Skin epidermis (tissue), 12 donors: ENCODE measurements at regions not wholly inside any gene's neighbourhood (a gene's known extent, or its start where the extent isn't known, plus 50 kb on each side); places are given as distances from the start of the nearest gene placed in this dataset.

ENCODE experiments used
- H3K27ac ChIP-seq, 21 experiments: fragments of 200-600 bp; sonication (generic) in 11 of 21; one replicate each; pipeline ENCODE4 v1.5.0; 2020; ENCODE audit warnings: mild to moderate bottlenecking in 3 of 21, inconsistent platforms in 2 of 21, moderate library complexity in 2 of 21
- H3K4me3 ChIP-seq, 7 experiments: fragments of 200-600 bp; sonication (generic) in 2 of 7; one replicate each; pipeline ENCODE4 v1.5.0; 2020; ENCODE audit warnings: inconsistent platforms in 2 of 7, mild to moderate bottlenecking in 2 of 7, moderate library complexity in 1 of 7

GRCh38 chr10:78470267-78471103 is 436.8 kb downstream of the RPS24 start:
- H3K27ac ChIP-seq = no peak overlapping the region
- H3K4me3 ChIP-seq = no peak overlapping the region

GRCh38 chr10:78471326-78471722 is 437.7 kb downstream of the RPS24 start:
- Histone ChIP-seq H3K4me3 (no peak overlapping the region), H3K27ac (no peak overlapping the region)

DNA sequence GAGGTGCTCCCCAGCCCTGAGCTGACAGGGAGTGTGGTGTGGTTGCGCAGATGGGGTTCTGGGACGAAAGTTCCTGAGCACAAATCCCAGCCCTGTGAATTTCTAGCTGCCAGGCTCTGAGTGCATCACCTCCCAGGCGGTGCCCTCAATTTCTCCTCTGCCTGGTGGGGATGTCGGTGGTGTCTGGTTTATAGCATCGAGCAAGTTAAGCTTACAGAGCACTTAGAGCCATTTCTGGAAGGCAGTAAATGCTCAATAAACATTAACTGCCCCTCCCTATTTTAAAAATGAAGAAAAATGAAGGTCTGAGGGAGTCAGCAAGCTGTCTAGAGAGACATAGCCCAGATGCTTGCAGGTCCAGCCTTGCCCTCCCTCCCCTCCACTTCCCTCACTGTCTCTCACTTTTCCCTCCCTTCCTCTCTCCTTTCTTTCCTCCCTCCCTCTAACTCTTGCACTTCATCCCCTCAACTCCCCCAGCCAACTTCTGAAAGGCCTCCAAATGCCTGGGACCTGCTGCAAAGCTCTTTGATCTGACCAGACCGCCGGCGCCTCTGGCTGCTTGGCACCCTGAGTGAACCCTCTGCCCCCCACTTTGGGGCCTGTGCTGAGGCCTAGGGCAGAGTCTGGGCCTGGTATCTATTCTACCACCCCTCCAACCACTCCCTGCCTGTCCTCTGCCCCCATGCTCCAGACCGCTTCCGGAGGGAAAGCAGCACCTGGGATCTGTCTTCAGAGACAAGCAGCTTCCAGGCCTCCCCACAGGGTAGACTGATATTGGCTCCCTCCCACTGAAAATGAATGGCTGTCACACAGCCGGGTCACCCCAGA is 438.3 kb downstream of the RPS24 start:
- H3K4me3 ChIP-seq = no peak overlapping the region
- no peak overlapping the region for H3K27ac ChIP-seq

DNA sequence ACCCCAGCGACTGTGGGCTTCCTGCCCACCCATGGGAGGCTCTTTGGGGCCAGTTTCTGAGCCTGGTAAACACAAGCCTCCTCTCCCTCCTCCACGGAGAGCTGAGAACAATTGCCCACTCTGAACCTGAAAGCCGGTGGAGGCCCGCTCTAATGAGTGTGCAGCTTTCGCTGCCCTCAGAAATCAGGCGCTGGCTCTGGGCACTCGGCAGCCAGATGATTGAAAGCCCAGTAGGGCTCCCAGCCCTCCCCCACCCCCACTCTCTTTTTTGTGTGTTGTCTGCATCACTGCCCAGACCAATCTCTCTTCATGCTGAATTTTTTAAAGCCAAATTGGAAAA is 438.9 kb downstream of the RPS24 start:
- H3K27ac ChIP-seq = no peak overlapping the region
- no peak overlapping the region for H3K4me3 ChIP-seq

DNA sequence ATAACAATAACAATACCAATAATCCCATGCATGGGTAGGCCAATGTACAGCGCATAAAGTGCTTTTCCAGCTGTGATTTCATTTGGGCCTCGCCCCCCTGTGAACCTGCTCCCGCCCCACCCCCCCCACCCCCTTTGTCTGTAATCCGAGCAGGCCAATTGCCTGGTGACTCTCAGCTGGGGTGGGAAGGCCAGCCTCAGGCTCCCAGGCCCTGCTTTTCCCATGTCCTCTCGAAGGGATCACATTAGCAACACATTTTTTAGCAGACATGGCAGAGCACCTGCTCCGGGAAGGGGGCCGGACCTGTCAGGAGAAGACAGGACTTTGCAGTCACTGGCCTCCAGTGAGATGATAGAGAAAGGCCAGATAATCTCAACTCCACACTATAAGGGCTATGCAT is 439.3 kb downstream of the RPS24 start:
- H3K4me3 ChIP-seq = no peak overlapping the region
- H3K27ac ChIP-seq = no peak overlapping the region

DNA sequence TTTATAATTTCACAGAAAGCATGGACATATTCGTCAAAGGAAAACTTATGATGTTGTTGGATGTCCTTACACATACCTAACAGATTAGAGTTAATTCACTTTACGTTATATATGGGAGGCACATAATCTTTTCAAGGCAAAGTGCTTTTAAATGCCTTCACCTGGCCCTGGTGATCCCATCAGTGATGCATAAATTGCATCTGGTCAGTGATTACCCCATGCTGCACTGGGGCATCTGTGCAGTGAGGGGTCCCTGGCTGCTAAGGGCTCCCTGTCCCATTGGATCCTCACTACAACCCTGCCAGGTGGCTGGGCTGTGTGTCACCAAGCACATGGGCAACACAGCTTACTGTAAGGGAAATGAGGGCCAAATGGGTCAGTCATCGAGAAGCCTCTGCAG is 441.1 kb downstream of the RPS24 start:
- no peak overlapping the region for H3K4me3 ChIP-seq
- no peak overlapping the region for H3K27ac ChIP-seq

GRCh38 chr10:78475437-78475836 is 441.8 kb downstream of the RPS24 start:
- Histone ChIP-seq H3K27ac (no peak overlapping the region), H3K4me3 (no peak overlapping the region)

- no peak overlapping the region for H3K4me3 ChIP-seq
- H3K27ac ChIP-seq = no peak overlapping the region
Observed at GRCh38 chr10:78476156-78476555, 442.5 kb downstream of the RPS24 start.

DNA sequence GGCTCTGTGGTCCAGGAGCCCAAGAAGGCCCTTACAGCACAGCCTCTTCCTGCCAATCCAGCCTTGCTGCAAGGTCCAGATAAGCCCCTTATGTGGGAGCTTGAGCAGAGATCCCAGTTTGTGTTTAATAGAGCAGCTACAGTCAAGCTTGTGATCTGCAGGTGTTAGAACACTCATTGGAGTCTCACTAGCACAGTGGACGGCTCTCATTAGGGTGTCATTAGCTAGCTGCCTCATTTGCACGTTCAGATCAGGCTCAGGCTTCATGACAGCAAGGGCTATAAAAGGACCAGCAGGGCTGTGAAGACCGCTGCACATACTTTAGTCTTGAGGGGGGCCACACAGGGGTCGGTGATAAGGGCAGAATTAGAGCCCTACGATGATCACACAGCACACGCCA is 443.2 kb downstream of the RPS24 start:
- H3K27ac ChIP-seq = no peak overlapping the region
- no peak overlapping the region for H3K4me3 ChIP-seq

DNA sequence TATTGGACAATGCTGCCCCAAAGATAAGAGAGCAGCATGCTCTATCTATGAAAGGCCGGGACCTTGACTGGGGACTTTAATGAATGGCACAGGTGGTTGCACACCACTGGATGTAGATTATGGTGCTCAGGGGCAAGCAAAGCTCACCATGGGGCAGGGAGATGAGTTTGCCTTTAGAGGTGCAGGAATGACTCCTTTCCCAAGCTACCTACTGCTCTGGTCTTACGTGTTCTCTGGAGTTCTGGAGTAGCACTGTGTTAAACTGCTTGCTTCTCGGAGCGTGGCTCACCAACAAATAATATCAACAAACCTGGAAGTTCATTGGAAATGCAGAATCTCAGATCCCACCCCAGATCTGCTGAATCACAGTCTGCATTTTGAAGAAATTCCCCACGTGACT is 445.3 kb downstream of the RPS24 start:
- Histone ChIP-seq H3K27ac (no peak overlapping the region), H3K4me3 (no peak overlapping the region)

GRCh38 chr10:78479467-78479866 is 445.8 kb downstream of the RPS24 start:
- Histone ChIP-seq H3K4me3 (no peak overlapping the region), H3K27ac (no peak overlapping the region)

DNA sequence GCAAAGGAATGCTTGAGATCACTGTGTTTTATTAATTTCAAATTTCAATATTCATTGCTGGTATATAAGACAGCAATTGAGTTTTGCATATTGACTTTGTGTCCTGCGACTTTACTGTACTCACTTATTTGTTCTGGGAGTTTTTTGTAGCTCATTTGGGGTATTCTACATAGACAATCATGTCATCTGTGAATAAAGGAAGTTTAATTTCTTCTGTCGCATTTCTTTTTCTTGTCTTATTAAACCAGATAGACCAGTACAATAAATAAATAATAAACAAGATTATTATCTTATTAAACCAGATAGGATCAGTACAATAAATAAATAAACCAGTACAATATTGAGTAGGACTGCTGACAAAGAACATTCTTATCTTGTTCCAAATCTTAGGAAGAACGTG is 448.2 kb downstream of the RPS24 start:
- no peak overlapping the region for H3K27ac ChIP-seq
- H3K4me3 ChIP-seq = no peak overlapping the region

DNA sequence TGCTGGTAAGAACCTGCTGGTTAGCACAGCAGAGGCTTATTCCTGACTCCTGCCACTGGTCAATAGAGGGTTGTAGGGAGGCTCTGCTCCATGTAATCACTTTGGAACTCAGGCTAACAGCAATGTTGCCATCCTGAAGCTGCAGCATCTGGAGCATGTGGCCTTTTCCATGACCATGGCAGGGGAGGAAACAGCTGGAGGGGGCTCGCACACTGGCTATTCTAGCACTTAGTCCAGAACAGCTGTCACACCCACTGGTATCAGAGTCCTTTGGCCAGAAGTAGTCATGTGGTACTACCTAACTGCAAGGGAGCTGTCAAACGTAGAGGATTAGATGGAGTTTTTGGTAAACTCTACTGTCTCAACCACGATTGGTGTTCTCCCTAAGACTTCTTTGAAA is 450.0 kb downstream of the RPS24 start:
- Histone ChIP-seq H3K4me3 (no peak overlapping the region), H3K27ac (no peak overlapping the region)

DNA sequence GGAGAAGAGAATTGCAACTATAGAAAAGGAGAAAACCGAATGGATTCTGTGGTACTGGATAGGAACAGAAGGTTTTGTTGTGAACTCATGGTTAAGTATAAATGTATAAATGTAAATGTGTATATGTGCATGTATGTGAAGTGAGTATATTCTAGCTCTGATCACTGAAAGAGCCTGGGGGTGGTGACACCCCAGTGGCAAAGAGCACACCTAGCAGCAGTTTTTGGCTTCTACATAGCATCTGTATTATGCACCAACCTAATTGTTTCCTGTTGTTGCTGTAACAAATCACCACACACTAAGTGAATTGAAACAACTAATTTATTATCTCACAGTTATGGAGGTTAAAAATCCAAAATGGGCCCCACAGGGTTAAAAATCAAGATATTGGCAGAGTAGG is 455.4 kb downstream of the RPS24 start:
- no peak overlapping the region for H3K27ac ChIP-seq
- H3K4me3 ChIP-seq = no peak overlapping the region

DNA sequence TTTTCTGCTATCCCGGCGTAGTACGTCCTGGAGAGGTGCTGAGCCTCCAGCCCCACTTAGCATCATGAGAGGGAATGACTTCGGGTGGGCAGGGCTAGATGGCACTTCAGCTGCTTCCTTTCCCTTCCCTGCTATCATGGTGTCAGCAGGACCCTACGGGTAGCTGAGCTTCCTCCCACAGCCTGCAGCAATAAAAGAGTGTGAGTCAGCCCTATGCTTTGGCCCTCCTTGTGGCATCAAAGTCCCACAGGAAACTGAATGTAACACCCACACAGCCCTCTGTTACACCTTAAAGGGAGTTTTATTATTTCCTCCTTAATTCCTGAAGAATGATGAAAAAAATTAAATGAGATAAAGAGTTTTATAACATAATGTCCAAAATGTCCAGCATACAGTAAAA is 458.1 kb downstream of the RPS24 start:
- no peak overlapping the region for H3K27ac ChIP-seq

GRCh38 chr10:78492424-78492823 is 458.8 kb downstream of the RPS24 start:
- H3K4me3 ChIP-seq = no peak overlapping the region
- H3K27ac ChIP-seq = no peak overlapping the region

More for the DNA sequence above, 458.1 kb downstream of the RPS24 start:
- no peak overlapping the region for H3K4me3 ChIP-seq

GRCh38 chr10:78494179-78494578 is 460.5 kb downstream of the RPS24 start:
- no peak overlapping the region for H3K27ac ChIP-seq
- H3K4me3 ChIP-seq = no peak overlapping the region

- Histone ChIP-seq H3K4me3 (no peak overlapping the region), H3K27ac (peak overlapping the region in 1 of 21 experiments; percentile 60)
Observed at GRCh38 chr10:78502210-78502936, 468.7 kb downstream of the RPS24 start.

DNA sequence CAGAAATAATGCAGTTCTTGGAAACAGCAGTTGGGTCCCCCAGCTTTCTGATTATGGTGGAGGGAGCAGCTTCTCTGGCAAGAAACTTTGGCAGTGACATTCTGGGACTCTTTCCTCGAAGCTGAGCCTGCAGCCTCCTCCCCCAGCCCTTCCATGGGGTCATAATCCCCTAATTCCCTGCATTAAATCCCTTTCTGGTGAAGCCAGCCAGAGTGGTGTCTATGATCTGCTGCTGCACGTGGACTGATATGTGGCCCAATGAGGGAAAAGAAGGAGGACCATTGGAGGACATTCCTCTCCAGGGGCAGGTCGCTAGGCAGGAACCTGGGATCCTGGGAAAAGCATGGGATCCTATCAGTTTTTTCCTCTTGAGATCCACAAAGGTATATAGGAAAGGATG is 470.5 kb downstream of the RPS24 start:
- H3K4me3 ChIP-seq = no peak overlapping the region
- H3K27ac ChIP-seq = no peak overlapping the region

GRCh38 chr10:78505657-78506056 is 472.0 kb downstream of the RPS24 start:
- Histone ChIP-seq H3K27ac (no peak overlapping the region), H3K4me3 (no peak overlapping the region)

DNA sequence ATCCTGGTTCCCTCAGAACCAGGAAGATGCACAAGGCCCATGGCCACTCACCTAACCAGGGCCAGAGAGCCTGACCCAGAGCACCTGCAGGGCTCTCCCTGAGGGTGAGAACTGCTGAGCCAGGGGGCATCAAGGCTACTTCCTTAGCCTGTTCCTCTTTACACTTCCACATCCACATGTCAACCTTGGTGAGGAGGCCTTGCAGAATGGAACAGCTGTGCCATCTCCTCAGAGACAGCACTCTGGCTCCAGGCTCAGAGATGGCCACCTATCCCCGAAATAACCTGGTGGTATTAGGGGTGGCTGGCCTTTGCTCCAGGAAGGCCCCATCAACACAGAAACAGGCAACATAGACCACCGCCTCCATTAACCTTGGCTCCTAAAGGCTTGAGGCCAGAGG is 473.0 kb downstream of the RPS24 start:
- Histone ChIP-seq H3K4me3 (no peak overlapping the region), H3K27ac (peak overlapping the region in 1 of 21 experiments; percentile 12)
